HG03108 (cell line): ENCODE measurements at regions not wholly inside any gene's neighbourhood (a gene's known extent, or its start where the extent isn't known, plus 50 kb on each side); places are given as distances from the start of the nearest gene placed in this dataset.
"Not testable (repeated sequence)": the region's sequence is repeated elsewhere in the genome, so short reads cannot be mapped to it uniquely, and the experiment has no call there.

Experiments
- ATAC-seq: cut with Tn5 transposase; IDR thresholded peaks from one replicate; pipeline ENCODE4 v1.9.1; 2021; ENCODE audit warnings: moderate library complexity; ENCODE audit not compliant: unreplicated experiment

DNA sequence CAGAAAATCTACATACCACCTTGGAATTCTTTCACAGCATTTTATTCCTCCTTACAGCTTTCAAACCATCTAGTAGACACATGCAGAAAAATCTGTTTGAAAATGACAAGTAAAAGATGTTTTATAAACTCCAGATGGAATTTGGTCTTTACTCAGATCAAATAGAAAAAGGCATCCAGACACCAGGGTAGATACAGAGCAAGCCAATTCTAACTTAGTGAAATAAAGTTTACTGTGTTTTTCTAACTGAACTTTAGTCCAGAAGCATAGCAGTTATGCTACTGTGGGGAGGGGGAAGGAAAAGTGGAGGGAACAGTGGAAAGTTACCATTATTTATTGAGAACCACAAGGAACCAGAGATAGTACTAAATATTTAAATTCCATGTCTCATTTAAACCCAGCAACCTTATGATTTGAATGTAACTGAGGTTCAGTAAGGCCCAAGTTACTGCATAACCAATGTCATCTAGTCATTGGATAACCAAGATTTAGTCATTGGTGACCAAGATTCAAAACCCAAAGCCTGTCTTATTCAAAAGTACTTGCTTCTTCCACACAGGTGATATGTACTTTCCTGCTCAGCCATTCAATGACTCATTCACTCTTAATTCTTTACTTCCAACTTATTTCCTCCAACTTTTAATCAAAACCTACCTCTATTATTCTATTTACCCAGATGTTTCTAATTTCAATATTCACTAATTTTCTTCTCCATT, 57.7 kb downstream of the RAD51AP2 start:
- no peak for ATAC-seq

- ATAC-seq, result no peak
Measured at GRCh38 chr2:17455343-17455742, 62.9 kb downstream of the RAD51AP2 start.

DNA sequence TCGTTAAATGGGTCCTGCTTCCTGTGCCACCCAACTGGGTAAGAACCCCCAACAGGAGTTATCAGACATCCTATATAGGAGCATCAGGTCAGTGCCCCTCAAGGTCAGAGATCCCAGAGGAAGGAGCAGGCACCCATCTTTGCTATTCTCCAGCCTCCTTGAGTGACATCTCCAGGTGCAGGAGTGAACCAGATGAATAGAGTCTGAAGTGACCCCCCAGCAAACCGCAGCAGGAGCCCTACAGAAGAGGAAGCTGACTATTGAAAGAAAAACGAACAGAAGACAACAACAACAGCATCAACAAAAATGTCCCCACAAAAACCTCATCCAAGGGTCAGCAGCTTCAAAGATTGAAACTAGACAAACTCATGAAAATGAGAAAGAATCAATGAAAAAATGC, 72.0 kb downstream of the RAD51AP2 start:
- ATAC-seq, result not testable (repeated sequence)

- no peak for ATAC-seq
Measured at GRCh38 chr2:17445744-17446143, 72.5 kb downstream of the RAD51AP2 start.

- no peak for ATAC-seq
Measured at GRCh38 chr2:17442334-17442733, 75.9 kb downstream of the RAD51AP2 start.

GRCh38 chr2:17441790-17442189, 76.5 kb downstream of the RAD51AP2 start:
- ATAC-seq, result no peak

DNA sequence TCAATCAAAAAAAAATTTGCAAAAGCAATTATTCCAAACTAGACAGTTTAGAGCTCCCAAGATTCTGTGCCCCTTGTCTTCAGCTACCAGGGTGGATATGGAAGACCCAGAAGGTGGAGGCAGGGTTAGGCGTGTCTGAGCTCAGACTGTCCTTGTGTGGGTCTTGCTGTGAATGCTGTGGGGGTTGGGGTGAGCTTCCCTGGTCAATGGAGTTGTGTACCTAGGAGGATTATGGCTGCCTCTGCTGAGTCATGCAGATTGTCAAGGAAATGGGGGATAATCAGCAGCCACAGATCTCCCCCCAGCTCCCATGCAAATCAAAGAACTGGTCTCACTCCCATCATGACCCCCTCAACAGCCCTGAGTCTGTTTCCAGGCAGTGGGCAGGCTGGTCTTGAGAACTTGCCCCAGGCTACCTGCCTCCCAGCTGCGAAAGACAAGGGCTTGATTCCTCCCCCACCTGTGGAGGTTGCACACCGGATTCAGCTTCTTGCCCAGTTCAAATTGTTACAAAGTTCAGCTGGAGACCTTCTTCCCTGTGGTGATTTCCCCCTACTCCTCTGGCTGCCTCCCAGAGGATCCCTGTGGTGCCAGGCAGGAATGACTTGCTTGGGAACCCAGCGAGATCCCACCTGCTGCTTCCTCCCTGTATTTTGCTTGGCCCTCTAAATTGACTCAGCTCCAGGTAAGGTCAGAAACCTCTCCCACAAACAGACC, 77.0 kb downstream of the RAD51AP2 start:
- ATAC-seq, result no peak

GRCh38 chr2:17430326-17430725, 87.9 kb downstream of the RAD51AP2 start:
- no peak for ATAC-seq

GRCh38 chr2:17429130-17429529, 89.1 kb downstream of the RAD51AP2 start:
- no peak for ATAC-seq

GRCh38 chr2:17427401-17427800, 90.8 kb downstream of the RAD51AP2 start:
- no peak for ATAC-seq

DNA sequence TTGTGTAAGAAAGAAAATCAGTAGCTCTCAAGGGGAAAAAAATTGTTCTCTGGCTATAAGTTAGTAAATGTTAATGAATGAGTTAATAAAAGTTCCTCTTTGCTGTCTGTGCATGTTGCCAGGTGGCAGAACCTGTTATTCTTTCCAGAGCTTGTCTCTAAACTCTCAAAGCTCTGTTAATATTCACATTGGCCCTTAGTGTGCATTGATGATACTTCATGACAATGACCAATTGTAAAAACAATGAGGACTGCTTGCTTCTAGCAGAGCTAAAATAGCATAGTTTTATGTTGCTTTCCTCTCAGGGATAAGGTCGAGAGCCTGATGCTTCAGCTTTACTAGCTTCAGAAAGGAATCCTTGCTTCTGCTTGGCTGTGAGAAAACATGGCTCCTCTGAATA, 91.5 kb downstream of the RAD51AP2 start:
- ATAC-seq, result no peak

DNA sequence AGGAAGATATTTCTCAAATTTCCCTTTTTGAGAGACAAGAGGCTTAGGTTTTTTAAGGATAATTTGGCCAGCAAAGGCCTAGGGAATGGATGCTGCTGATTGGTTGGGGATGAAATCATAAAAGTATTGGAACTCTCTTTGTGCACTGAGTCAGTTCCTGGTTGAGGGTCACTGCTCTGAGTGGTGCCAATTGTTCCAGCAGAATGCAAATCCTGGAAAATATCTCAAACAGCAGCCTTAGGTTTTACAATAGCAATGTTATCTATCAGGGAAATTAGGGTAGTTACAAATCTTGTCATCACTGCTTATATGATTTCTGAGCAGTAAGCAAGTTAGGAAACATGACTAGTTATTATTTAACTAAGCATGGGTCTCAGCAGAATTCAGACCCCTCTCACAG, 96.2 kb downstream of the RAD51AP2 start:
- no peak for ATAC-seq

DNA sequence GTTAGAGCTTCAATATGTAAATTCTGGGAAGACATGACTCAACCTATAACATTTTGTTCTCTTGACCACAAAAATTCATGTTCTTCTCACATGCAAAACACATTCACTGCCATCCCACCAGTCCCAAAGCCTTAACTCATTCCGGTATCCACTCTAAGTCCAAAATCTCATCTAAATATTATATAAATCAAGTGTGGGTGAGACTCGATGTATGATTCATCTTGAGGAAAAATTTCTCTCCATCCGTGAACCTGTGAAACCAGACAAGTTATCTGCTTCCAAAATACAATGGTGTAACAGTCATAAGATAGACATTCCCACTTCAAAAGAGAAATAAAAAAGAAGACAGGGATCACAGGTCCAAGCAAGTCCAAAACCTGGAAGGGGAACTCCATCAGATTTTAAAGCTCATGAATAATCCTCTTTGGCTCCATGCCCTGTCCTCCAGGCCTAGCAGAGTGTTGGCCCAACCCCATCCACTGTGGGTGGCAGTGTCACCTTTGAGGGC, 101.3 kb downstream of the RAD51AP2 start:
- ATAC-seq, result no peak

DNA sequence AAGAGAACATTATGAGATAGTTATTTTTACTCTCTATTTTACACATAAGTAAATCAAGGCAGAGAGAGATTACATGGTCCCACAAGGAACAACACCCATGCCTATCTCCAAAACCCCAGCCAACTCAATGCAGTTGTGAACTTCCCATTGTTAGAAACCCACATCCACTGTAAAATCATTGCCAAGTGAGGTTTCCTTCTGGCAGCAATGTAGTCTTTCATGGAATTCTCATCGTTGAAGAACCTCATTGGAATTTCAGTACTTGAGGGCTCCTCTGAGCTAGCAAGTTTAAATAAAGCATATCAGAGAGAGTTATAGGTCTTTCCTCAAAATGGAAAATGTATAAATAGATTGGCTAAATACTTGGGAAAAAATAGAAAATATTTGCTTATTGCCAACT, 105.2 kb downstream of the RAD51AP2 start:
- ATAC-seq, result no peak

DNA sequence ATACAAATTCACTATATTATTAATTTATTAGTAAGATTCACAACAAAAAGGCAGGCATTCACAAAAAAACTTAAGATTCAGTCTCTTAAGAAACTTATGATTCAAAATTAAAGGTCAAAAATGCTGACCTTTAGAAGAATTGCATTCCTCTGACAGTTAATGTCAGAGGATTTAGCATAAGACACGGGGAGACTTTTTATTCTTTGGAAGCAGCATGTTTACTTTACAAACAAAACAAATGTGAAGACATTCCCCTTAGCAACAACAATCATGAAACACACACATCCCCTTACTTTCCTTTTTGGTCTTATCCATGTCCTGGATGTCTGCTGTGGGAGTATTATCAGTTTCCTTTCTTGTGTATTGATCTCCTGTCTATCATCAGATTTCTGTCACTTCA, 117.1 kb downstream of the RAD51AP2 start:
- ATAC-seq, result no peak

GRCh38 chr2:17398770-17399169, 119.5 kb downstream of the RAD51AP2 start:
- no peak for ATAC-seq

DNA sequence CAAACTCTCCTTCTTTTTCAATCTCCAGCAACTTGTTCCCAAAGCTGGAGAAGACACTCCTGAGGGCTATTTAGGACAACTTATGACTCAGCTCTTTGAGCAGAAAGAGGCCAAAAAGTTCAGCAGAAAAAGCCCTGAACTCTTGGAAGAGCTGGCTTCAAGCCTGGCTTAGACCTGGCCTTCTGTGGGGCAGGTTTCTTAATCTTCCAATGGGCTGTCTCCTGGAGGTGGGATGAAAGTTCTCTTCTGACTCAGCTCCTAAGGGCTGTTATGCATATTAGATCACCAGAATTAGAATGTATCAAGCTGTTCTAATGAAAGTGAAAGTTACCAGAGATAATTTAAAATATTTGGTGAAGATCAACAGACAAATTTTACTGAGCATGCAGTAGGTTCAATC, 129.4 kb downstream of the RAD51AP2 start:
- no peak for ATAC-seq

- no peak for ATAC-seq
Measured at GRCh38 chr2:17387591-17387990, 130.6 kb downstream of the RAD51AP2 start.

GRCh38 chr2:17386771-17387170, 131.5 kb downstream of the RAD51AP2 start:
- ATAC-seq, result no peak

- ATAC-seq, result no peak
Measured at GRCh38 chr2:17380003-17380402, 138.2 kb downstream of the RAD51AP2 start.

GRCh38 chr2:17375262-17375661, 143.0 kb downstream of the RAD51AP2 start:
- ATAC-seq, result no peak

DNA sequence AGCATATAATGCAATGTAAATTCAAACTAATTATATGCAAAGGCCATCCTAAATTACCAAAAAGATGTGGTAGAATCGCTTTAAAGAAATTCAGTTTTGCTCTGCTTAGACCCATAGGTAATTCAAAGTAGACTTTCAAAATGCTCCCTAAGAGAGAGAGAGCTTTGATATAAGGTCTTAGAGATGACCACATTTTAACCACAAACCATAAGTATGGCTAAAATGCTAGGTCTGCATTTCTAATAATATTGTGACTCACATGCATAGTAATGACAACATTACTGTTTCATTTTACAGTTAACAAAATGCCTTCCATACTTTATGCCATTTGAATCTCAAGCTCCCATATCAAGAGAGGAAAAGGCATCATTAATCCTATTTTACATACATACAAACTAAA, 144.5 kb downstream of the RAD51AP2 start:
- no peak for ATAC-seq
